ENCODE measurements at regions not wholly inside any gene's neighbourhood (a gene's known extent, or its start where the extent isn't known, plus 50 kb on each side); places are given as distances from the start of the nearest gene placed in this dataset.

- peaks cover 4% of the 10 kb centered on the region for H3K27me3 Mint-ChIP-seq (ENCODE audit: low read depth, poor library complexity)
These were observed 541.7 kb upstream of the ZNF385D start for GRCh38 chr3:22292681-22293080.

GRCh38 chr3:22296601-22297000 lies 545.6 kb upstream of the ZNF385D start:
- TF ChIP-seq CTCF (IDR thresholded peaks at IDR 0.05) = no peak
- Mint-ChIP-seq H3K4me1 (no peaks in the 10 kb centered on the region), H3K9me3 (peaks cover 9% of the 10 kb centered on the region), H3K27me3 (ENCODE audit: low read depth, poor library complexity) (no peaks in the 10 kb centered on the region), H3K36me3 (ENCODE audit: low read depth) (no peaks in the 10 kb centered on the region), H3K4me3 (no peak overlapping the region), H3K27ac (no peak overlapping the region)
- DNase-seq = no peak

More at GRCh38 chr3:22292681-22293080, 541.7 kb upstream of the ZNF385D start:
- TF ChIP-seq CTCF (IDR thresholded peaks at IDR 0.05) = no peak
- no peak for DNase-seq
- no peak overlapping the region for H3K4me3 Mint-ChIP-seq
- H3K36me3 Mint-ChIP-seq (ENCODE audit: low read depth) = no peaks in the 10 kb centered on the region
- no peaks in the 10 kb centered on the region for H3K9me3 Mint-ChIP-seq
- no peaks in the 10 kb centered on the region for H3K4me1 Mint-ChIP-seq
- no peak overlapping the region for H3K27ac Mint-ChIP-seq

GRCh38 chr3:22297436-22297835 lies 546.4 kb upstream of the ZNF385D start:
- DNase-seq = no peak
- Mint-ChIP-seq H3K36me3 (ENCODE audit: low read depth) (no peaks in the 10 kb centered on the region), H3K4me3 (no peak overlapping the region), H3K27ac (no peak overlapping the region), H3K27me3 (ENCODE audit: low read depth, poor library complexity) (no peaks in the 10 kb centered on the region), H3K4me1 (no peaks in the 10 kb centered on the region), H3K9me3 (peaks cover 9% of the 10 kb centered on the region)
- TF ChIP-seq CTCF (IDR thresholded peaks at IDR 0.05) = no peak

- H3K36me3 Mint-ChIP-seq (ENCODE audit: low read depth) = no peaks in the 10 kb centered on the region
- DNase-seq = no peak
- no peaks in the 10 kb centered on the region for H3K27me3 Mint-ChIP-seq (ENCODE audit: low read depth, poor library complexity)
- H3K4me1 Mint-ChIP-seq = no peaks in the 10 kb centered on the region
- no peak for TF ChIP-seq CTCF (IDR thresholded peaks at IDR 0.05)
- H3K9me3 Mint-ChIP-seq = no peaks in the 10 kb centered on the region
- H3K4me3 Mint-ChIP-seq = no peak overlapping the region
- no peak overlapping the region for H3K27ac Mint-ChIP-seq
These were observed 555.4 kb upstream of the ZNF385D start for GRCh38 chr3:22306454-22306853.

GRCh38 chr3:22308871-22309270 lies 557.9 kb upstream of the ZNF385D start:
- no peaks in the 10 kb centered on the region for H3K27me3 Mint-ChIP-seq (ENCODE audit: low read depth, poor library complexity)
- no peaks in the 10 kb centered on the region for H3K4me1 Mint-ChIP-seq
- H3K27ac Mint-ChIP-seq = no peak overlapping the region
- H3K4me3 Mint-ChIP-seq = no peak overlapping the region
- TF ChIP-seq CTCF (IDR thresholded peaks at IDR 0.05) = no peak
- H3K9me3 Mint-ChIP-seq = no peaks in the 10 kb centered on the region
- H3K36me3 Mint-ChIP-seq (ENCODE audit: low read depth) = no peaks in the 10 kb centered on the region
- DNase-seq = no peak

GRCh38 chr3:22315925-22316324 lies 564.9 kb upstream of the ZNF385D start:
- Mint-ChIP-seq H3K4me3 (no peak overlapping the region), H3K9me3 (no peaks in the 10 kb centered on the region), H3K4me1 (no peaks in the 10 kb centered on the region), H3K27ac (no peak overlapping the region), H3K27me3 (ENCODE audit: low read depth, poor library complexity) (no peaks in the 10 kb centered on the region), H3K36me3 (ENCODE audit: low read depth) (no peaks in the 10 kb centered on the region)
- no peak for TF ChIP-seq CTCF (IDR thresholded peaks at IDR 0.05)
- DNase-seq = no peak

All from nephron progenitor cell (in vitro differentiated cells).